ENCODE measurements at regions not wholly inside any gene's neighbourhood (a gene's known extent, or its start where the extent isn't known, plus 50 kb on each side); places are given as distances from the start of the nearest gene placed in this dataset.

DNA sequence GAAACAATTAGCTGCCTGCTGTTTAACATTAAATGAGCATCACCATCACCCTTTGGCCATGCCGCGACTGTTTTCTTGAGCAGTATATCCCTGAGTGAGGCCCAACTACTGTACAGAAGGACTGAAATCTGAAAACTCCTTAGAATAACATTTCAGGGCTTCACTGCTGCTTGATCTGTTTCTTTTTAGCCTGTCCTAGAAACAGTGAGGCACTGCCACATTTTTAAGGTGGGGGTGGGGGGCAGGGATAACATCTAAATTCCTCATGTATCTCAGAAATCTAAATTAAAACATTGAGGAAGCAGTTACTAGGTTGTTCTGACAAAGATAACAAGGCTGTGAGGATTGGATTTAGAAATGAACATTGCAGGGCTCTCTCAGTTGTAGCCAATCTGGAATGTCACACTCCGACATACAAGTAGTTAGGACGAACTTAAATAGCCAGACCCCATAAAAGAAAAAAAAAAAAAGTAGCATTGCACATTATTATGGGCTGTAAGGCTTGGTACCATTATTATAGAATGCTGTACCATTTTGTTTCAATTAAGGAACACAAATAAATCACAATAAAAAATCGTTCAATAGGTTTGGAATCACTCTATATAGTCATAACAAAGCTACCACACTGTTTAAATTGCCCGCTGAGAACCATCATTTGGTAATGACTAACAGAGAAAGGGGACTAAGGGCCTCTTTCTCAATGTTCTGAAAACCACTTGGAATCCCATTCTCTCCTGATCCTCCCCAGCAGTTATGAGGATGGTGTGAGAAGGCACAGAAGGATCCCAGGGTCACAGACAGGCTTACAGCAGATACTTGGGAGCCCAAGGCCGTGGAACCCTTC lies 256.1 kb downstream of the INHBA start:
- H3K9me3 ChIP-seq = no peaks in the 10 kb centered on the region
- TF ChIP-seq POLR2AphosphoS5 (IDR thresholded peaks at IDR 0.05) (no peak), POLR2A (IDR thresholded peaks at IDR 0.05) (no peak), EP300 (IDR thresholded peaks at IDR 0.05) (no peak)
- TF ChIP-seq, protein P1, sequence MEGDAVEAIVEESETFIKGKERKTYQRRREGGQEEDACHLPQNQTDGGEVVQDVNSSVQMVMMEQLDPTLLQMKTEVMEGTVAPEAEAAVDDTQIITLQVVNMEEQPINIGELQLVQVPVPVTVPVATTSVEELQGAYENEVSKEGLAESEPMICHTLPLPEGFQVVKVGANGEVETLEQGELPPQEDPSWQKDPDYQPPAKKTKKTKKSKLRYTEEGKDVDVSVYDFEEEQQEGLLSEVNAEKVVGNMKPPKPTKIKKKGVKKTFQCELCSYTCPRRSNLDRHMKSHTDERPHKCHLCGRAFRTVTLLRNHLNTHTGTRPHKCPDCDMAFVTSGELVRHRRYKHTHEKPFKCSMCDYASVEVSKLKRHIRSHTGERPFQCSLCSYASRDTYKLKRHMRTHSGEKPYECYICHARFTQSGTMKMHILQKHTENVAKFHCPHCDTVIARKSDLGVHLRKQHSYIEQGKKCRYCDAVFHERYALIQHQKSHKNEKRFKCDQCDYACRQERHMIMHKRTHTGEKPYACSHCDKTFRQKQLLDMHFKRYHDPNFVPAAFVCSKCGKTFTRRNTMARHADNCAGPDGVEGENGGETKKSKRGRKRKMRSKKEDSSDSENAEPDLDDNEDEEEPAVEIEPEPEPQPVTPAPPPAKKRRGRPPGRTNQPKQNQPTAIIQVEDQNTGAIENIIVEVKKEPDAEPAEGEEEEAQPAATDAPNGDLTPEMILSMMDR (IDR thresholded peaks at IDR 0.05) = no peak
- intact Hi-C loops (cut with DNase I; ENCODE audit: low total_unique reads) = no loop called here
- no peak for DNase-seq
- WGBS, 5 donors = 76 to 83% (median 80%) methylated on average over 7 of the region's 7 CpGs
- H3K27me3 ChIP-seq = no peaks in the 10 kb centered on the region
- H3K36me3 ChIP-seq = no peaks in the 10 kb centered on the region
- H3K4me3 ChIP-seq = no peak overlapping the region
- H3K27ac ChIP-seq = no peak overlapping the region
- peaks cover 0 to 8% (median 0%) of the 10 kb centered on the region in 4 donors for H3K4me1 ChIP-seq

DNA sequence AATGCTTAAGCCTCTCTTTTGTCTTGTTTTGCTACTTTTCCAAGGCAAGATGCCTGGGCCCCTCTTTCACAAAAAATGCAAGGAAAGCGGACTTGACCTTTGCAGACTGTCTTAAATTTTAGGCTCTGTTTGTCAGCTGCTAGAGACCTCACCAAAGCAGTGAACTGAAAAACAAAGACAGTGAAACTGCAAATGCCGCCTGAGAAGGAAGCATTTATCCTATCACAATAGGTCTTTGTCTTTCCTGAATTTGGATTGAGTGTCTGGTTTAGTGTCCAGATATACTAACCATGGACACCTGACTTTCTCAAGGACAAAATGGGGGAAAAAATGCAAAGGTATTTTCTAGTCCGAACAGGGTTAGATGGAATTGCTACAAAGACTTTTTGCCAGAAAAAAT lies 256.9 kb downstream of the INHBA start:
- 79 to 94% (median 86%) methylated on average over 3 of the region's 3 CpGs for WGBS, 5 donors

DNA sequence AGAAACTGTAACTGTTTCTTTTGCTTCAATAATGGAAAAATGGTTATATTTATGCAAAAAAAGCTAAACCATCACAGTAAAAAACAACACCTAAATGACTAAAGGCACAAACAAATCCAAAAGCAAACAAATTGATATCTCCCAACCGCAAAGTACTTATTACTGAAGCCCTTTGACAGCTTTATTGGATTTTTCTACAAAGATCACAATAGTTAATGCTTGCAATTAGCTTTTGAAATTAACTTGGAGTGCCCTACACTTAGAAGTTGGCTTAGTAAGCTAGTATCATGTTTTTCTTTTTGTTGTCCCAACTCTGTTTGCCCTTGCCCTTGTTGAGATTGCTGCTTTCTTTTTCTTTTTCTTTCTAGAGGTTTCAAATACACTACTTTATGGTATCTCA lies 257.5 kb downstream of the INHBA start:
- Histone ChIP-seq H3K36me3 (no peaks in the 10 kb centered on the region), H3K4me1 (peaks cover 0 to 8% (median 0%) of the 10 kb centered on the region in 4 donors), H3K4me3 (no peak overlapping the region), H3K27me3 (no peaks in the 10 kb centered on the region), H3K27ac (no peak overlapping the region), H3K9me3 (no peaks in the 10 kb centered on the region)
- TF ChIP-seq EP300 (IDR thresholded peaks at IDR 0.05) (no peak), POLR2AphosphoS5 (IDR thresholded peaks at IDR 0.05) (no peak), POLR2A (IDR thresholded peaks at IDR 0.05) (no peak)
- TF ChIP-seq, protein P1 (IDR thresholded peaks at IDR 0.05) = no peak
- 71 to 89% (median 84%) methylated on average over 1 of the region's 1 CpG for WGBS, 5 donors
- intact Hi-C loops (cut with DNase I; ENCODE audit: low total_unique reads) = no loop called here
- DNase-seq = no peak

More for the DNA sequence above, 256.9 kb downstream of the INHBA start:
- Histone ChIP-seq H3K4me3 (no peak overlapping the region), H3K27ac (no peak overlapping the region), H3K36me3 (no peaks in the 10 kb centered on the region), H3K9me3 (no peaks in the 10 kb centered on the region), H3K27me3 (no peaks in the 10 kb centered on the region), H3K4me1 (peaks cover 0 to 8% (median 0%) of the 10 kb centered on the region in 4 donors)
- DNase-seq = no peak
- intact Hi-C loops (cut with DNase I; ENCODE audit: low total_unique reads) = no loop called here
- TF ChIP-seq EP300 (IDR thresholded peaks at IDR 0.05) (no peak), POLR2AphosphoS5 (IDR thresholded peaks at IDR 0.05) (no peak), POLR2A (IDR thresholded peaks at IDR 0.05) (no peak)
- TF ChIP-seq, protein P1 (IDR thresholded peaks at IDR 0.05) = no peak

DNA sequence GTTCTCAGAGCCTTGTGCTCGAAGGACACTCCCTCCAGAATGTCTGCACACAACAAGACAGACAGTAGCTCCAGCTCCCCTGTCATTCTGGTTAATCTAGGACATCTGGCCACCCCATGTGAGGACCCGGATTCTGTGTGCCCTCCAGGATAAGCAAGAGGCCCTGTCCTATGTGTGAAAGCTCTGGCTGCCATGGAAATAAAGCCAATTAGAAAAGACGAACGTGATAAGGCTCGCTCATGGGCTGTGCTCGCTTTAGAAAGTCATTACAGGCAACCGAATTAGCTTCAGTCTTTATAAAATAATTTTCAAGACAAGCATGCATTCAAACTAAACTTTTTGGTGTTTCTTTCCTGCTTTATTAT lies 263.4 kb downstream of the INHBA start:
- intact Hi-C loops (cut with DNase I; ENCODE audit: low total_unique reads) = no loop called here
- H3K4me3 ChIP-seq = no peak overlapping the region
- no peak overlapping the region for H3K27ac ChIP-seq
- H3K36me3 ChIP-seq = no peaks in the 10 kb centered on the region
- no peaks in the 10 kb centered on the region for H3K27me3 ChIP-seq
- H3K4me1 ChIP-seq = no peaks in the 10 kb centered on the region
- DNase-seq = no peak
- peaks cover 0 to 9% (median 3%) of the 10 kb centered on the region in 4 donors for H3K9me3 ChIP-seq
- TF ChIP-seq POLR2AphosphoS5 (IDR thresholded peaks at IDR 0.05) (no peak), EP300 (IDR thresholded peaks at IDR 0.05) (no peak), POLR2A (IDR thresholded peaks at IDR 0.05) (no peak)
- TF ChIP-seq, protein P1 (IDR thresholded peaks at IDR 0.05) = no peak
- WGBS, 5 donors = 50 to 59% (median 58%) methylated on average over 7 of the region's 7 CpGs

Data from stomach (tissue), 8 donors.